PC-9 (cell line): ENCODE measurements at regions not wholly inside any gene's neighbourhood (a gene's known extent, or its start where the extent isn't known, plus 50 kb on each side); places are given as distances from the start of the nearest gene placed in this dataset.

ENCODE experiments used
- BruUV-seq: library from RNA; stranded (reverse); fragments of 400-500 nt; replicated peaks from 2 replicates; lab custom pipeline; 2021; lab: Mats Ljungman, UMichigan
- CTCF ChIA-PET: fragments of 300-600 bp; sonication (Branson Sonifier 250); formaldehyde crosslinking; loops from one replicate; lab custom pipeline; 2022; ENCODE audit warnings: antibody characterized with exemption; lab: Charles Lee
- POLR2A ChIA-PET: fragments of 300-600 bp; sonication (Branson Sonifier 250); formaldehyde crosslinking; loops from one replicate; lab custom pipeline; 2022; ENCODE audit warnings: antibody characterized with exemption; ENCODE audit not compliant: unreplicated experiment; lab: Charles Lee
- DNase-seq, 2 experiments: peaks; one replicate each; pipeline versions ENCODE4 v3.0.0 to v3.0.0-alpha.2; 2015 to 2022; ENCODE audit warnings: mixed read lengths in 1 of 2
- H2AFZ ChIP-seq: fragments of 200-600 bp; sonication (generic); 2 replicates; pipeline ENCODE4 v1.8.1; 2017; ENCODE audit warnings: antibody characterized with exemption
- H3F3A ChIP-seq: fragments of 200-600 bp; sonication (generic); 2 replicates; pipeline ENCODE4 v1.8.1; 2017; ENCODE audit warnings: antibody characterized with exemption, mild to moderate bottlenecking, low read depth; ENCODE audit not compliant: insufficient read depth
- H3K27ac ChIP-seq: fragments of 200-600 bp; sonication (generic); 2 replicates; pipeline ENCODE4 v1.6.1; 2016; ENCODE audit warnings: mixed run types
- H3K27me3 ChIP-seq: fragments of 200-600 bp; sonication (generic); 2 replicates; pipeline ENCODE4 v1.6.1; 2016; ENCODE audit warnings: low read depth, mixed run types; ENCODE audit not compliant: insufficient read depth
- H3K36me3 ChIP-seq: fragments of 200-600 bp; sonication (generic); 2 replicates; pipeline ENCODE4 v1.6.1; 2016; ENCODE audit warnings: low read depth, mixed run types
- H3K4me1 ChIP-seq: fragments of 200-600 bp; sonication (generic); replicated peaks from 2 replicates; pipeline ENCODE4 v1.6.1; 2016; ENCODE audit warnings: mixed run types; ENCODE audit not compliant: insufficient read depth
- H3K4me2 ChIP-seq: fragments of 200-600 bp; sonication (generic); 2 replicates; pipeline ENCODE4 v1.6.1; 2017; ENCODE audit warnings: mixed run types
- H3K4me3 ChIP-seq: fragments of 200-600 bp; sonication (generic); 2 replicates; pipeline ENCODE4 v1.6.1; 2016; ENCODE audit warnings: mixed run types
- H3K79me2 ChIP-seq: fragments of 200-600 bp; sonication (generic); 2 replicates; pipeline ENCODE4 v1.6.1; 2017; ENCODE audit warnings: low read depth, mixed run types
- H3K9me2 ChIP-seq: fragments of 200-600 bp; sonication (generic); 2 replicates; pipeline ENCODE4 v1.8.1; 2017; ENCODE audit warnings: mild to moderate bottlenecking; ENCODE audit not compliant: insufficient read depth
- H3K9me3 ChIP-seq: fragments of 200-600 bp; sonication (generic); 2 replicates; pipeline ENCODE4 v1.8.1; 2016; ENCODE audit warnings: low read depth; ENCODE audit not compliant: insufficient read depth
- H4K20me1 ChIP-seq: fragments of 200-600 bp; sonication (generic); 2 replicates; pipeline ENCODE4 v1.8.1; 2017; ENCODE audit not compliant: insufficient read depth
- CTCF ChIP-seq: fragments of 200-600 bp; sonication (generic); conservative IDR thresholded peaks from 2 replicates; pipeline ENCODE4 v1.6.1; 2017; ENCODE audit warnings: mixed run types, antibody characterized with exemption, mild to moderate bottlenecking, moderate library complexity
- EZH2 ChIP-seq: fragments of 200-600 bp; sonication (generic); IDR thresholded peaks from 2 replicates; pipeline ENCODE4 v1.8.0; 2017; ENCODE audit warnings: antibody characterized with exemption, low read depth
- intact Hi-C: fragments of 100-400 bp; cut with micrococcal nuclease; formaldehyde crosslinking; loops from one replicate; pipeline ENCODE4 v1.10.0; 2022; ENCODE audit not compliant: unreplicated experiment

- ChIA-PET POLR2A (no interaction called here), CTCF (no interaction called here)
- Histone ChIP-seq H3K4me3 (no peak overlapping the region), H4K20me1 (no peaks in the 10 kb centered on the region), H3K27ac (no peak overlapping the region), H3F3A (no peaks in the 10 kb centered on the region), H3K9me3 (no peaks in the 10 kb centered on the region), H3K9me2 (no peaks in the 10 kb centered on the region), H3K79me2 (no peaks in the 10 kb centered on the region), H3K27me3 (no peaks in the 10 kb centered on the region), H3K4me2 (no peak overlapping the region), H3K36me3 (no peaks in the 10 kb centered on the region), H2AFZ (no peak overlapping the region), H3K4me1 (no peaks in the 10 kb centered on the region)
- TF ChIP-seq CTCF (no peak), EZH2 (no peak)
- DNase-seq: no peak
- intact Hi-C loops: no loop called here
- no TSS peak for BruUV-seq
These were observed 145.8 kb downstream of the GRIN2B start for GRCh38 chr12:13835652-13836051.

- no peaks in the 10 kb centered on the region for H4K20me1 ChIP-seq
- H2AFZ ChIP-seq: no peak overlapping the region
- no peak overlapping the region for H3K27ac ChIP-seq
- H3K4me2 ChIP-seq: no peak overlapping the region
- no peaks in the 10 kb centered on the region for H3K9me2 ChIP-seq
- H3F3A ChIP-seq: no peaks in the 10 kb centered on the region
- intact Hi-C loops: no loop called here
- TF ChIP-seq CTCF (no peak), EZH2 (no peak)
- H3K9me3 ChIP-seq: no peaks in the 10 kb centered on the region
- H3K79me2 ChIP-seq: no peaks in the 10 kb centered on the region
- no peak for DNase-seq
- no TSS peak for BruUV-seq
- ChIA-PET CTCF (no interaction called here), POLR2A (no interaction called here)
- no peaks in the 10 kb centered on the region for H3K27me3 ChIP-seq
- H3K4me1 ChIP-seq: no peaks in the 10 kb centered on the region
- H3K4me3 ChIP-seq: no peak overlapping the region
- H3K36me3 ChIP-seq: no peaks in the 10 kb centered on the region
These were observed 147.2 kb downstream of the GRIN2B start for GRCh38 chr12:13834241-13834640.

- Histone ChIP-seq H3K4me1 (no peaks in the 10 kb centered on the region), H3F3A (no peaks in the 10 kb centered on the region), H3K9me2 (0 out of 2 replicates have a peak, but pooled peaks cover 3% of the 10 kb centered on the region), H3K36me3 (no peaks in the 10 kb centered on the region), H3K27me3 (no peaks in the 10 kb centered on the region), H2AFZ (no peak overlapping the region), H3K4me2 (no peak overlapping the region), H3K27ac (no peak overlapping the region), H4K20me1 (no peaks in the 10 kb centered on the region), H3K79me2 (no peaks in the 10 kb centered on the region), H3K9me3 (no peaks in the 10 kb centered on the region), H3K4me3 (no peak overlapping the region)
- intact Hi-C loops: no loop called here
- ChIA-PET POLR2A (no interaction called here), CTCF (no interaction called here)
- TF ChIP-seq CTCF (no peak), EZH2 (no peak)
- no TSS peak for BruUV-seq
- DNase-seq: no peak
These were observed 164.3 kb downstream of the GRIN2B start for GRCh38 chr12:13817131-13817530.
